ENCODE measurements at regions not wholly inside any gene's neighbourhood (a gene's known extent, or its start where the extent isn't known, plus 50 kb on each side); places are given as distances from the start of the nearest gene placed in this dataset.
"Not testable (repeated sequence)": the region's sequence is repeated elsewhere in the genome, so short reads cannot be mapped to it uniquely, and the experiment has no call there.

GRCh38 chr22:47423861-47424820, 661.7 kb downstream of the TBC1D22A start:
- no peak for DNase-seq (ENCODE audit: low read depth)

DNA sequence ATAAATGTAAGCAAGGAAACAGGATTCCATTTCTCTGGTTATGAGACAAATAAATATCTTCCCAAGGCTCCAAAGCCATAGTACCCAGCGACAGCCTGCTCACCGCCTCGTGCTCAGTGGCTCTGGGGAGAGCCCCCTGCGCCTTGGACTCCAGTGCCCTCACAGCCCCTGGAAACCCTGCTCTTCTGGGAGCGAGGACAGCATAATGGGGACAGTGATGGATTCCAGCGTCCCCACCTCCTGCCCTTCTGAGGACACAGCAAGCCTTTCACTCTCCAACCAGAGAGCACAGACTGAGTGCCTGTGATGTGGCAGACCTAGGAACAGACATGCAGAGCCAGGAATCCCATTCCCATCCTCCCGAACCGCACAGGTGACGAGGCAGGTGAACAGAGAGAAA, 660.8 kb downstream of the TBC1D22A start:
- DNase-seq (ENCODE audit: low read depth), result no peak

DNA sequence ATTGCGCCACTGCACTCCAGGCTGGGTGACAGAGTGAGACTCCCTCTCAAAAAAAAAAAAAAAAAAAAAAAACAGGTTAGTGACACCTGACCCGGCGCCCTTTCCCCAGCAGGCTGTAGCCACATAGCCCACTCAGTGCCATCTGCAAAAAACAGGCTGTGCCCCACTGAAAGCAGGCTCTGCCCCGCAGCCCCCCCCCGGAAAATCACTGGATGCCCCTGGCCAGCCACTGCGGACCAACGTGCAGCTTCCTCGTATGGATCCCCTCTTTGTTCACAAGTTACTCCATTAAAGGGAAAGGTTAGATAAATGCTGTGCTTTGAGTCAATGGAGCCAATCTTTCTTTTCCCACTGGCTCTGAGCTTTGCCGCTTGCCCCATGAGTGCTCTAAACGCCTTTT, 660.3 kb downstream of the TBC1D22A start:
- DNase-seq (ENCODE audit: low read depth), result no peak

- DNase-seq (ENCODE audit: low read depth), result no peak
These were observed 659.4 kb downstream of the TBC1D22A start for GRCh38 chr22:47421846-47422245.

GRCh38 chr22:47420211-47420610, 657.8 kb downstream of the TBC1D22A start:
- DNase-seq (ENCODE audit: low read depth), result no peak

DNA sequence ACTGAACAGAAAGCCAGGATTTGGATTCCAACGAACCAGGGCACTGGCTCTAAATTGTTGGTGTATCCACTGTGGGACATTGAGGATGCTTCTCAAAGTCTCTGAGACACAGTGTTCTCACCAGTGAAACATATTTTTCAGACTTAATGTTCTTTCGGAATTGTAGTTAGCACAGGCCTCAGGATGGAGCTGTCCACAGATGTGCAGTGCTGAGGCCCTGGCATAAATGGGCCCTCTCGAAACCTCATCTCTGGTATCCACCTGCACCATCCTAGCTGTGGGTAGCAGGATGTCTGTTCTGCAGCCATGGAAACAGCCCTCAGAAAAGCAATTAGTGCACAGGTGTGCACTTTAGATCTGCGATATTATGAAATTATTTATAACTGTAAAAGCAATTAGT, 656.8 kb downstream of the TBC1D22A start:
- DNase-seq (ENCODE audit: low read depth), result no peak

GRCh38 chr22:47417699-47418098, 655.2 kb downstream of the TBC1D22A start:
- no peak for DNase-seq (ENCODE audit: low read depth)

DNA sequence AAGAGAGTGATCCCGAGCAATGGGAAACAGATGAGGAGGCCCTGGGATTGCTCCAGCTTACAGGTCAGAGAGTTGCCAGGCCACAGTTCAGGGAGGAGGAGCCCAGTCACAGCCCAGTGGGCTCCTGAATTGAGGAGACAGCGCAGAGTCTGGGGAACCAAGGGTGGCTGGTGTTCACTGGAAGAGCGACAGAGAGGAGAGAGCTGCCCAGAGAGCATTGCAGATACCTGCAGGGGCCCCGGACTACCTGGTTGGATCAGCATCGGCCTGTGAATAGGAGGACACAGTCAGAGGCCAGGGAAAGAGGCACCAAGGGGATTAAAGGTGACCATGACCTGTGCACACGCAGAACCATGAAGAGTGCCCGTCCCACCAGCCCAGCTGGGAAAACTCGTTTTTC, 648.6 kb downstream of the TBC1D22A start:
- no peak for DNase-seq (ENCODE audit: low read depth)

GRCh38 chr22:47409539-47410275, 647.3 kb downstream of the TBC1D22A start:
- DNase-seq (ENCODE audit: low read depth), result no peak

- DNase-seq (ENCODE audit: low read depth), result no peak
These were observed 646.0 kb downstream of the TBC1D22A start for GRCh38 chr22:47408409-47408808.

GRCh38 chr22:47407461-47408025, 645.1 kb downstream of the TBC1D22A start:
- no peak for DNase-seq (ENCODE audit: low read depth)

DNA sequence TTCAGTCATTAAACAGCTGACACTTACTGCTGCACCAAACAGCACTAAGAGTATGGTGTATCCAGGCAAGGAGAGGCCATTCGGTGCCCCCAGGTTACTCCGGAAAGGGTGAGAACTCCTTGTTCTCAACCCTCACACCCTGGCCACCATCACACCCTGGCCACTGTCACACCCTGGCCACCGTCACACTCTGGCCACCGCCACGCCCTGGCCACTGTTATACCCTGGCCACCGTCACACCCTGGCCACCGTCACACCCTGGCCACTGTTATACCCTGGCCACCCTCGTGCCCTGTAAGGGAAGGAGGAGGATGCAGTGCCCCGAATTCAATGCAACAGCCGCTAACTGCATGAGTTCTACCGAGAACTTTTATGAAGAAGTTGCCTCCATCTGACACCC, 644.4 kb downstream of the TBC1D22A start:
- DNase-seq (ENCODE audit: low read depth), result no peak

GRCh38 chr22:47406180-47406834, 643.9 kb downstream of the TBC1D22A start:
- no peak for DNase-seq (ENCODE audit: low read depth)

DNA sequence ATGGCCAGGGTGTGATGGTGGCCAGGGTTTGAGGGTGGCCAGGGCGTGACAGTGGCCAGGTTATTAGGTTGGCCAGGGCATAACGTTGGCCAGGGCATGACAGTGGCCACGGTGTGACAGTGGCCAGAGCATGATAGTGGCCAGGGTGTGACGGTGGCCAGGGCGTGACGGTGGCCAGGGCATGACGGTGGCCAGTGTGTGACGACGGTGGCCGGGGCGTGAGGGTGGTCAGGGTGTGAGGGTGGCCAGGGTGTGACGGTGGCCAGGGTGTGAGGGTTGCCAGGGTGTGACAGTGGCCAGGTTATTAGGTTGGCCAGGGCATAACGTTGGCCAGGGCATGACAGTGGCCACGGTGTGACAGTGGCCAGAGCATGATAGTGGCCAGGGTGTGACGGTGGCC, 642.8 kb downstream of the TBC1D22A start:
- DNase-seq (ENCODE audit: low read depth), result not testable (repeated sequence)

- no peak for DNase-seq (ENCODE audit: low read depth)
These were observed 640.6 kb downstream of the TBC1D22A start for GRCh38 chr22:47402876-47403525.

GRCh38 chr22:47401976-47402770, 639.7 kb downstream of the TBC1D22A start:
- peak; percentile 28 for DNase-seq (ENCODE audit: low read depth)

DNA sequence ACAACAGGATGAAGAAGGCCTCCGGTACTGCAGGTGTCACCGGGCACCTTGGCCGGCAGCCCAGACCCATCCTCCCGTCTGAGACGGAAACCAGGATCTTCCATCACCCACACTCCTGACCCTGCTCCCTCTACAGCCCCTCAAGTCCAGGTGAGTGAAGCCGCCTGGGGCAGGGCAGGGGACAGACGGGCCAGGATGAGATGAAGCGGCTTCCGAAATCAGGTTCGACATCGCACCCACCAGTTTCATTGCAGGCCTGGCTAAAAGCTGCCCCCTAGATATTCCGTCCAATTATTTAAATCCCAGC, 639.1 kb downstream of the TBC1D22A start:
- DNase-seq (ENCODE audit: low read depth), result no peak

DNA sequence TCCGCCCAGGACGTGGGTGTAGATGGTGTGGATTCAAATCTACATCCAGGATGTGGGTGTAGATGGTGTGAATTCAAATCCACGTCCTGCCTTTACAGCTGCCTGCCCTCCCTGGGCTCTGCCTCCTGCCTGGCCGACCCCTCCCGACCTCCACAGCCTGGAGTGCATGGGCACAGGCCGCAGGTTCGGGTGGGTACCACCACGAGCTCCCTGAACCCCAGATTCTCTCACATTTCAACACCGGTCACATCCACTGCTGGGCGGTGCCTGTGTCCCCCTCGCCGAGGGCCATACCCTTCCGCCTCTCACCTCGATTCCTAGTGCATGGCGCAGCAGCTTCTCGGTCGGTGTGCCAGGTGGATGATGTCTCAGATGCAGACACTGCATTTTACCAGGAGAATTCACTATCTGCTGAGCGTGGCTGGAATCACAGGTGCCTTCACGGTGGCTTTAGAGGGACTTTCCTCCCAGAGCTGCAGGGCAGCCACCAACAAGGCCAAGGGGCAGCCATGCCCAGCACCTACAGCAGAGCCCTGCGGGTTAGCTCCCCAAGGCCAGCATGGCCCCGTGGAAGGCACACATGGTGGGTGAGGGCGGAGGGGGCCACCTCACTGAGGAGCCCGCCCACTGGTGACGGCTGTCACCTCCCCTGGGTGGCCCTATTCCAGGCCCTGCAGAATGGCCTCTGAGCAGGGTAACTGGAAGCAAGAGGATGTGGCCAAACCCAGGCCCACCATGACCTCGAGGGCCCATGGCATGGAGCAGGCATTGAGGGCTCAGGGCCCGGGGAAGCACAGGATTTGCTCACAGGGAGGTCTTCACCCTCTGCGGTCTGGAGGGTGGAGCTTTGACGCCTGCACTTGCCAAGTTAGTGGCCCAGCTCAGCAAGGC, 638.5 kb downstream of the TBC1D22A start:
- DNase-seq (ENCODE audit: low read depth), result no peak

DNA sequence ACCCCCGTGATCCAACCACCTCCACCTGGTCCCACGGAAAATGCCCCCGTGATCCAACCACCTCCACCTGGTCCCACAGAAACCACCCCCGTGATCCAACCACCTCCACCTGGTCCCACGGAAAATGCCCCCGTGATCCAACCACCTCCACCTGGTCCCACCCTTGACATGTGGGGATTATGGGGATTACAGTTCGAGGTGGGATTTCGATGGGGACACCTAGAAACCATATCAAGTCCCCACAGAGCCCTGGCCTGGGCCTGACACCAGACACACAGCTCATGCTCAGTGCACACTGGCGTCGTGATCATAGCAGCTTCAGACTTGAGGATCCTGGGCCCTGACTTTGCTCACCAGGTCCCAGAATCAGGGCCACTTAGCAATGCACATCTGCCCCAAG, 637.7 kb downstream of the TBC1D22A start:
- not testable (repeated sequence) for DNase-seq (ENCODE audit: low read depth)
